Peyer's patch (tissue), 4 donors: ENCODE measurements at regions not wholly inside any gene's neighbourhood (a gene's known extent, or its start where the extent isn't known, plus 50 kb on each side); places are given as distances from the start of the nearest gene placed in this dataset.

Experiments used
- DNase-seq, 3 donors: peaks; one replicate each; pipeline ENCODE4 v3.0.0-alpha.2; 2017 to 2019
- H3K27ac ChIP-seq, 4 donors: fragments of 200-600 bp; sonication (generic); one replicate each; pipeline ENCODE4 v1.5.1; 2016 to 2019
- H3K27me3 ChIP-seq, 2 donors: fragments of 200-600 bp; sonication (generic); one replicate each; pipeline ENCODE4 v1.5.1; 2019
- H3K36me3 ChIP-seq, 3 donors: fragments of 200-600 bp; sonication (generic); one replicate each; pipeline ENCODE4 v1.5.1; 2016 to 2019
- H3K4me1 ChIP-seq, 4 donors: fragments of 200-600 bp; sonication (generic); one replicate each; pipeline ENCODE4 v1.5.1; 2016 to 2019
- H3K4me3 ChIP-seq, 4 donors: fragments of 200-600 bp; sonication (generic); 1 replicate in 3 of 4; 2 replicates in 1 of 4; pipeline ENCODE4 v1.5.1; 2016 to 2019; ENCODE audit warnings: mild to moderate bottlenecking in 1 of 4
- H3K9me3 ChIP-seq, 4 donors: fragments of 200-600 bp; sonication (generic); one replicate each; pipeline ENCODE4 v1.5.1; 2016 to 2019; ENCODE audit warnings: mild to moderate bottlenecking in 1 of 4
- CTCF ChIP-seq, 6 experiments: fragments of 450-650 bp in 4 of 6; fragments of 200-600 bp in 2 of 6; sonication (generic) in 1 of 6; IDR thresholded peaks; one replicate each; pipeline ENCODE4 v1.5.1; 2017 to 2019; ENCODE audit warnings: antibody characterized with exemption in 6 of 6, mild to moderate bottlenecking in 3 of 6, moderate library complexity in 1 of 6
- POLR2A ChIP-seq, 2 donors: fragments of 450-650 bp; IDR thresholded peaks; one replicate each; pipeline ENCODE4 v1.5.1; 2017; ENCODE audit warnings: antibody characterized with exemption in 2 of 2, mild to moderate bottlenecking in 2 of 2, moderate library complexity in 2 of 2

- H3K27ac ChIP-seq: no peak overlapping the region
- no peaks in the 10 kb centered on the region for H3K36me3 ChIP-seq
- DNase-seq: no peak
- H3K27me3 ChIP-seq: no peaks in the 10 kb centered on the region
- no peaks in the 10 kb centered on the region for H3K9me3 ChIP-seq
- no peak overlapping the region for H3K4me3 ChIP-seq
- TF ChIP-seq CTCF (IDR thresholded peaks at IDR 0.05) (no peak), POLR2A (IDR thresholded peaks at IDR 0.05) (no peak)
- H3K4me1 ChIP-seq: peaks cover 0 to 6% (median 0%) of the 10 kb centered on the region in 4 donors
Observed at GRCh38 chr6:21772477-21772876, 178.9 kb downstream of the SOX4 start.

- Histone ChIP-seq H3K36me3 (no peaks in the 10 kb centered on the region), H3K27me3 (no peaks in the 10 kb centered on the region), H3K4me1 (peaks cover 0 to 6% (median 0%) of the 10 kb centered on the region in 4 donors), H3K27ac (no peak overlapping the region), H3K9me3 (no peaks in the 10 kb centered on the region), H3K4me3 (no peak overlapping the region)
- TF ChIP-seq POLR2A (IDR thresholded peaks at IDR 0.05): no peak
- no peak for TF ChIP-seq CTCF (IDR thresholded peaks at IDR 0.05)
- DNase-seq: no peak
Observed at GRCh38 chr6:21772884-21773575, 179.5 kb downstream of the SOX4 start.

- H3K4me3 ChIP-seq: no peak overlapping the region
- no peaks in the 10 kb centered on the region for H3K27me3 ChIP-seq
- H3K27ac ChIP-seq: no peak overlapping the region
- no peaks in the 10 kb centered on the region for H3K9me3 ChIP-seq
- H3K4me1 ChIP-seq: peaks cover 0 to 6% (median 0%) of the 10 kb centered on the region in 4 donors
- TF ChIP-seq CTCF (IDR thresholded peaks at IDR 0.05) (no peak), POLR2A (IDR thresholded peaks at IDR 0.05) (no peak)
- no peaks in the 10 kb centered on the region for H3K36me3 ChIP-seq
- DNase-seq: no peak
Observed at GRCh38 chr6:21773576-21773968, 180.0 kb downstream of the SOX4 start.

- H3K27ac ChIP-seq: no peak overlapping the region
- peaks cover 0 to 6% (median 0%) of the 10 kb centered on the region in 4 donors for H3K4me1 ChIP-seq
- no peak for DNase-seq
- H3K27me3 ChIP-seq: no peaks in the 10 kb centered on the region
- no peaks in the 10 kb centered on the region for H3K36me3 ChIP-seq
- H3K9me3 ChIP-seq: no peaks in the 10 kb centered on the region
- no peak for TF ChIP-seq CTCF (IDR thresholded peaks at IDR 0.05)
- no peak for TF ChIP-seq POLR2A (IDR thresholded peaks at IDR 0.05)
- H3K4me3 ChIP-seq: no peak overlapping the region
Observed at GRCh38 chr6:21777846-21778245, 184.3 kb downstream of the SOX4 start.

- Histone ChIP-seq H3K27ac (no peak overlapping the region), H3K4me1 (no peaks in the 10 kb centered on the region), H3K4me3 (no peak overlapping the region), H3K36me3 (no peaks in the 10 kb centered on the region), H3K9me3 (no peaks in the 10 kb centered on the region), H3K27me3 (no peaks in the 10 kb centered on the region)
- TF ChIP-seq POLR2A (IDR thresholded peaks at IDR 0.05) (no peak), CTCF (IDR thresholded peaks at IDR 0.05) (no peak)
- DNase-seq: no peak
Observed at GRCh38 chr6:21780141-21780540, 186.6 kb downstream of the SOX4 start.

- Histone ChIP-seq H3K27me3 (no peaks in the 10 kb centered on the region), H3K4me3 (no peak overlapping the region), H3K27ac (no peak overlapping the region), H3K36me3 (no peaks in the 10 kb centered on the region), H3K4me1 (no peaks in the 10 kb centered on the region), H3K9me3 (no peaks in the 10 kb centered on the region)
- no peak for DNase-seq
- no peak for TF ChIP-seq POLR2A (IDR thresholded peaks at IDR 0.05)
Observed at GRCh38 chr6:21780679-21781078, 187.1 kb downstream of the SOX4 start.
